ENCODE measurements at regions not wholly inside any gene's neighbourhood (a gene's known extent, or its start where the extent isn't known, plus 50 kb on each side); places are given as distances from the start of the nearest gene placed in this dataset.

DNA sequence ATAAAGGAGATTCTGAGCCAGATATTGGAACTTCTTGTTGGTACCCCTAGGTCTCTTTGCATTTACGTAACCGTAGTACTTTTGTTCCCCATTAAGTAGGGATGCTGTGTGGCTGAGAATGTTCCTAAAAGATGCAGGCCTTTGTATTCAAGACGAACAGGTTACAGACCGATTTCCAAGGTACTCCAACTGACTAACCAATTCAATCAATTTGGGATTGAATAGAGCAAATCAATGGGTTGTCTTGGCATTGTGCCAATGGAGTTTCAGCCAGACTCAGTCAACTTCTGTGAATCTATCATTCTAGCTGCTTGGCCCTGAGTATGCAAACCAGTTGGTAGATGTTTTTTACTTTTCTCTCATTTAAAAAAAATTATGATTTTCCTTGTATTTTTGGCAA lies 347.3 kb upstream of the NPVF start:
- peak overlapping the region; percentile 76 for H3K27ac Mint-ChIP-seq (ENCODE audit: unreplicated experiment)
- TF ChIP-seq, protein P1, sequence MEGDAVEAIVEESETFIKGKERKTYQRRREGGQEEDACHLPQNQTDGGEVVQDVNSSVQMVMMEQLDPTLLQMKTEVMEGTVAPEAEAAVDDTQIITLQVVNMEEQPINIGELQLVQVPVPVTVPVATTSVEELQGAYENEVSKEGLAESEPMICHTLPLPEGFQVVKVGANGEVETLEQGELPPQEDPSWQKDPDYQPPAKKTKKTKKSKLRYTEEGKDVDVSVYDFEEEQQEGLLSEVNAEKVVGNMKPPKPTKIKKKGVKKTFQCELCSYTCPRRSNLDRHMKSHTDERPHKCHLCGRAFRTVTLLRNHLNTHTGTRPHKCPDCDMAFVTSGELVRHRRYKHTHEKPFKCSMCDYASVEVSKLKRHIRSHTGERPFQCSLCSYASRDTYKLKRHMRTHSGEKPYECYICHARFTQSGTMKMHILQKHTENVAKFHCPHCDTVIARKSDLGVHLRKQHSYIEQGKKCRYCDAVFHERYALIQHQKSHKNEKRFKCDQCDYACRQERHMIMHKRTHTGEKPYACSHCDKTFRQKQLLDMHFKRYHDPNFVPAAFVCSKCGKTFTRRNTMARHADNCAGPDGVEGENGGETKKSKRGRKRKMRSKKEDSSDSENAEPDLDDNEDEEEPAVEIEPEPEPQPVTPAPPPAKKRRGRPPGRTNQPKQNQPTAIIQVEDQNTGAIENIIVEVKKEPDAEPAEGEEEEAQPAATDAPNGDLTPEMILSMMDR (IDR thresholded peaks at IDR 0.05) = no peak
- H3K4me3 Mint-ChIP-seq (ENCODE audit: unreplicated experiment) = no peak overlapping the region
- DNase-seq (ENCODE audit: extremely low spot score, unreplicated experiment) = no peak
- peaks cover 19% of the 10 kb centered on the region for H3K4me1 Mint-ChIP-seq (ENCODE audit: unreplicated experiment)
- no peaks in the 10 kb centered on the region for H3K9me3 Mint-ChIP-seq (ENCODE audit: unreplicated experiment)
- peaks cover 2% of the 10 kb centered on the region for H3K27me3 Mint-ChIP-seq (ENCODE audit: unreplicated experiment)
- no peaks in the 10 kb centered on the region for H3K36me3 Mint-ChIP-seq (ENCODE audit: unreplicated experiment)

DNA sequence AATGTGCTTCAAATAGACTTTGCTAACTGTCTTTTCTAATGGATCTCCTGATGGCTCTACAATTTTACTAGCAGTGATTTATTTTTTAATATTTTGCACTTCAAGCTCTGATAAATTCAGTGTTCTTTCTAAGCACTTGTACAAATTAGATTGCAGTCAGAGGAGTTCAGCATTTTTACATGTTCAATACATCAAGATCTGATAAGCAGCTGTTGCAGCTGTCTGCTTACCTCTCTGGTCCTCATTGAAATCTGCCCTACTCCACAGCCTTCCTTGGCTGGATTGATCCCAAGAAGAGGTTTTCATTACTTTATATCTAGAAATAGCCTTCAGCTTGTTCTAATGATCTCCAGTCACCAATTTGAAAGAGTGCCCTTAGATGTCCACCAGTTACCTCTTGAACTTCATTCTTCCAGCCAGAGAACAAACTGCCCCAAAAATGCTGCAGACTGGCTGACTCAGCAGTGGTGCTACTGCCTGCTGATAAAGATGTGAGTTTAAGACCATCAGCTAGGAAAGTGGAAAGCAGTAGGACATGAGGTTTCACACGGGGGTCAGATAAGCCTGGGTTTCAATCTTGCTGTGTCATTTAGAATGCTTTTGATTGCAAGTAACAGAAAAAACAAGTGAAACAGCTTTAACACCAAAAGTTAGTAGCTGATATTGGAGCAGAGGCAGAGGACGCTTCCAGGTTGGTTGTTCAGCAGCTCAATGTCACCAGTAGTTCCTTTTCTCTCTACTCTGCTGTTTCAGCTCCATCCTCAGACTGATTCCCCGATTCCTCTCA lies 350.9 kb upstream of the NPVF start:
- Mint-ChIP-seq H3K4me3 (ENCODE audit: unreplicated experiment) (no peak overlapping the region), H3K4me1 (ENCODE audit: unreplicated experiment) (peaks cover 18% of the 10 kb centered on the region), H3K27ac (ENCODE audit: unreplicated experiment) (peak overlapping the region; percentile 1), H3K27me3 (ENCODE audit: unreplicated experiment) (no peaks in the 10 kb centered on the region), H3K36me3 (ENCODE audit: unreplicated experiment) (no peaks in the 10 kb centered on the region), H3K9me3 (ENCODE audit: unreplicated experiment) (no peaks in the 10 kb centered on the region)
- TF ChIP-seq, protein P1 (IDR thresholded peaks at IDR 0.05) = no peak
- DNase-seq (ENCODE audit: extremely low spot score, unreplicated experiment) = no peak

DNA sequence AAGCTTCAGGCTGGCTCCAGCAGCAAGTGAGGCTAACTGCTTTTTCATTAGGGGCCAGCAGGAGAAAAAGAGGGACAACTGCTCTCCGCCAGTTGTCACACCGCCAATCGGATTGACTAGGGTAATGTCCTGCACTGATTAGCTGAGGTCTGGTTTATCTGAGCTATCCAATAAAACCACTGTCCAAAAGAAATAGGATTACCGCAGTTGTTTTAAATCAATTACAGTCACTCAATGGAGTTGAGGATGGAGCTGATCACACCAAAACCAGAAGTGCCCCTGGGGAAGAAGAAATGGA lies 351.4 kb upstream of the NPVF start:
- H3K27ac Mint-ChIP-seq (ENCODE audit: unreplicated experiment) = no peak overlapping the region
- H3K9me3 Mint-ChIP-seq (ENCODE audit: unreplicated experiment) = no peaks in the 10 kb centered on the region
- no peak for DNase-seq (ENCODE audit: extremely low spot score, unreplicated experiment)
- TF ChIP-seq, protein P1 (IDR thresholded peaks at IDR 0.05) = no peak
- H3K27me3 Mint-ChIP-seq (ENCODE audit: unreplicated experiment) = no peaks in the 10 kb centered on the region
- peaks cover 2% of the 10 kb centered on the region for H3K36me3 Mint-ChIP-seq (ENCODE audit: unreplicated experiment)
- H3K4me3 Mint-ChIP-seq (ENCODE audit: unreplicated experiment) = no peak overlapping the region
- H3K4me1 Mint-ChIP-seq (ENCODE audit: unreplicated experiment) = peaks cover 12% of the 10 kb centered on the region

DNA sequence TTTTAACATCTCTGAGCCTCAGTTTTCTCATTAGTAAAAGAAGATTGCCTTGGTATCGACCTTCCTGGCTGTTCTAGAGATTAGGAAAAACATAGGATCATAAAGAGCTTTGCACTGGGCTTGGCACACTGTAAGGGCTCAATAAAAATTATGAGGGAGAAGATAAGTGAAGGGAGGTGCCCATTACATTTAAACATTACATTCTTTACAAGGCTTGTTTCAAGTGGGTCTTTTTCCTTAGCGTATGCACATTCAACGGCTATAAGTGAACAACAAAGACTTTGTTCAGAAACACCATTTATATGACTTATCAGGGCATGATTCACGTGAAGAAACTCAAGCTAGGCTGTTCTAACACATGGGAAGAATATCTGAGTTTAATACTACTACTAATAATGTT lies 351.9 kb upstream of the NPVF start:
- TF ChIP-seq, protein P1 (IDR thresholded peaks at IDR 0.05) = no peak
- no peak overlapping the region for H3K27ac Mint-ChIP-seq (ENCODE audit: unreplicated experiment)
- H3K9me3 Mint-ChIP-seq (ENCODE audit: unreplicated experiment) = no peaks in the 10 kb centered on the region
- H3K36me3 Mint-ChIP-seq (ENCODE audit: unreplicated experiment) = peaks cover 2% of the 10 kb centered on the region
- peaks cover 9% of the 10 kb centered on the region for H3K4me1 Mint-ChIP-seq (ENCODE audit: unreplicated experiment)
- no peak for DNase-seq (ENCODE audit: extremely low spot score, unreplicated experiment)
- H3K27me3 Mint-ChIP-seq (ENCODE audit: unreplicated experiment) = no peaks in the 10 kb centered on the region
- H3K4me3 Mint-ChIP-seq (ENCODE audit: unreplicated experiment) = no peak overlapping the region

DNA sequence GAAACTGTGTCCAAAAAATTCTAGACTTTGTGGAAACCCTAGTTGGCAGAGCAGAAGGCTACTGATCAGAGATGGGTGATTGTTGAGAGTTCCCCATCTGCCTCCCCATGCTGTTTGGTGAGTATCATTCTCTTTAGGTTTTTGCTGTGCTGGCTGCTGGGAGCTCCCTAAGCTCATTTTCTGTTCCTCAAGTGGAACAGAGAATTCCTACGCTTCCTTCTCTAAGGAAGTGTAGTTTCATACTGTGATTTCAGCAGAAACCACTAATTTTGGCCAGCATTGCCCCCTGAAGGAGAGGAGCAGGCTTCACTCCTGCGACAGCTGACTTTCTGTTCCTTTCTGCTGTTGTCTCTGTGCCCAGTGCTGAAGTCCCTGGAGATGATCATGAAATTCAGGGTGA lies 355.3 kb upstream of the NPVF start:
- H3K9me3 Mint-ChIP-seq (ENCODE audit: unreplicated experiment) = no peaks in the 10 kb centered on the region
- H3K27me3 Mint-ChIP-seq (ENCODE audit: unreplicated experiment) = no peaks in the 10 kb centered on the region
- peaks cover 7% of the 10 kb centered on the region for H3K4me1 Mint-ChIP-seq (ENCODE audit: unreplicated experiment)
- DNase-seq (ENCODE audit: extremely low spot score, unreplicated experiment) = no peak
- TF ChIP-seq, protein P1 (IDR thresholded peaks at IDR 0.05) = no peak
- no peak overlapping the region for H3K27ac Mint-ChIP-seq (ENCODE audit: unreplicated experiment)
- no peak overlapping the region for H3K4me3 Mint-ChIP-seq (ENCODE audit: unreplicated experiment)
- peaks cover 2% of the 10 kb centered on the region for H3K36me3 Mint-ChIP-seq (ENCODE audit: unreplicated experiment)
